GM04503 (cell line): ENCODE measurements at regions not wholly inside any gene's neighbourhood (a gene's known extent, or its start where the extent isn't known, plus 50 kb on each side); places are given as distances from the start of the nearest gene placed in this dataset.

ENCODE experiments used
- DNase-seq: peaks from one replicate; pipeline ENCODE4 v3.0.0-alpha.2; 2012; ENCODE audit warnings: low read depth

DNA sequence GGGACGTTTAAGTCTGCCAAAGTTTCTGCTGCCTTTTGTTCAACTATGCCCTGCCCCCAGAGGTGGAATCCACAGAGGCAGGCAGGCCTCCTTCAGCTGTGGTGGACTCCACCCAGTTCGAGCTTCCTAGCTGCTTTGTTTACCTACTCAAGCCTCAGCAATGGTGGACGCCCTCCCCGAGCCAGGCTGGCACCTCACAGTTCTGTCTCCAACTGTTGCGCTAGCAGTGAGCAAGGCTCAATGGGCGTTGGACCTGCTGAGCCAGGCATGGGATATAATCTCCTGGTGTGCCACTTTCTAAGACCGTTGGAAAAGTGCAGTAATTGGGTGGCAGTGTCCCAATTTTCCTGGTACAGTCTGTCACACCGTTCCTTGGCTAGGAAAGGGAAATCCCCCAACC, 444.7 kb downstream of the FLRT2 start:
- DNase-seq: no peak

DNA sequence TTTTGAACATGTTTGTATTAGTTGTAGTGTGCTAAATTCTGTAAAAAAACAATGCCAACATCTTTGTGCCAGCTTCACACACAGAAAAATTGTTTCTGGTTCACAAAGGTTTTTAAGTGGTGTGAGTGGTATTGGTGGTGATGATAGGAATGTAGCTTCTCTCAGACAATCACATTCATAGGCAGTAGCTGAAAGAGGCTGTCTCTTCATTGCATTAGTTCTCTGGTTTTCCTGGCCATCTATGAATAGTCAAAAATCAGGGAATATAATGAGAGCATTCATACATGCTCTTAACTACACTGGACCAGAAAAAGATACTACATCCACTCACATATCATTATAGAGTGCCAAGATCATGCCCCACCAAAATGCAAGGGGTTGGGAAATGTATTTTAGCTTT, 433.5 kb downstream of the FLRT2 start:
- no peak for DNase-seq

DNA sequence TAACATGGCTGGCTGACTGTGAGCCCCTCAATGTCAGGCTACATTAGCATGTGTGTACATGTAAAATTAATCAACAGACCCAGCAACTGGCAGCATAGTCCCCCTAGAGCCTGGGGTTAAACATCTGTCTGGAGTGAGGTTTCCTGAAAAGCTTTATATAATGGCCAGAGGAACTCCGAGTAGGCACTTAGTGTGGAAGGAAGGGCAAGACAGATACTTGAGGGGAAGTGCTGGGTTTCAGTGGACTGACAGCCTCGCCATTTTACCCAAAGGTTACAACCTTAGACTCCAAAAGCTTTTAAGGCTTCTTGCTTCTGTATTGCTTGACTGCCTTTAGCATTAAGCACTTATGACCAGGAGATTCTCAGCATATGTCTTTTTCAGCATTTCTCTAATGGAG, 430.8 kb downstream of the FLRT2 start:
- DNase-seq: no peak

DNA sequence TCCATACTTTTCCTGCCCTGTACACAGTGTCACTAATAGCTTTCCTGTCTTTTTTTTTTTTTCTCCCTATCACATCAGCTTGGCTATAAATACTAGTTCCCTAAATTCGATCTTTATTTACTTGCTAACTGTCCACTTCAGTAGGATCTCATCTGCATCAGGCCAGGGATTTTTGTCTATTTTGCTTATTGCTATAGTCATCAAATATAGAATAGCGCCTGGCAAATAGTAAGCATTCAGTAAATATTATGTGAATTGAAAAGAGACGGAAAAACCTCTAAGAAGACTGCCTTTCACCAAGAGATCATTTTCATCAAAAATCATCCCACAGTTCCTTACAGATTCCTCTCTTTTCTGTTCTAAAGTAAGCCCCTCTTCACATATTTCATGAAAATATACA, 429.1 kb downstream of the FLRT2 start:
- no peak for DNase-seq

DNA sequence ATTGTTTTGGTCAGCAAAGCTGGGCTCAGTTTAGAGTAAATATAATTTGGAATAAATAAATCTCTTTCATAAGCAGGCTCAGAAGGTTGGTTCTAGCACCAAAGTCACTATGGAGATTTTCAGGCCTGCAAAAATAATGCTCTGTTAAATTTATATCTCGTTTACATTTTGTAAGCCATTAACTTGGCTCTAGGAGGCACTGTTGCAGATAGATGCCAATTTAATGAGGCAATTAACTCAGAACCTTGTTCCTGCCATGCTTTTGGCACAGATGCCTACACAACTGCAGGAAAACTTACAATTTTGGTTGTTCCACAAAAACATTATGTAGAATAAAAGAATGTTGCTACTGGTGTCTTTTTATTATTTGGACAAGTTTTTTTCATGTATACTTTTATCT, 428.1 kb downstream of the FLRT2 start:
- DNase-seq: no peak

DNA sequence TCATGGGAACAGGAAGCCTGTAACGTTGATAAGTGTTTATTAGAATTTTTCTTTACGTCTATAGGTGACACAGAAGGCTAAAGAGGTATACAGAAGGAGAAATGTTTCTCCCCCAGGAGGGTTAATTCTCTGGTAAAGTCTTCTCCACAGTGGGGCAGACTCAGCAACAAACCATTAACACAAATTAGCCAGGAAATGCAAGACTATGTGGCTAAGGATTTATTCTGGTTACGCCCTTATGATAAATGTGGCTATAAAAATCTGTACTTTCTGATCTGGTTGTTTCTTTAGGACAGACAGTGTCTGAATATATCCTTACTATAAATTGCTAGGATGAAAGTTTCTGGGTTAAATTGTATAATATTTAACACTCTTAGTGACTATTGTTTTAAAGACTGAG, 423.3 kb downstream of the FLRT2 start:
- DNase-seq: no peak

DNA sequence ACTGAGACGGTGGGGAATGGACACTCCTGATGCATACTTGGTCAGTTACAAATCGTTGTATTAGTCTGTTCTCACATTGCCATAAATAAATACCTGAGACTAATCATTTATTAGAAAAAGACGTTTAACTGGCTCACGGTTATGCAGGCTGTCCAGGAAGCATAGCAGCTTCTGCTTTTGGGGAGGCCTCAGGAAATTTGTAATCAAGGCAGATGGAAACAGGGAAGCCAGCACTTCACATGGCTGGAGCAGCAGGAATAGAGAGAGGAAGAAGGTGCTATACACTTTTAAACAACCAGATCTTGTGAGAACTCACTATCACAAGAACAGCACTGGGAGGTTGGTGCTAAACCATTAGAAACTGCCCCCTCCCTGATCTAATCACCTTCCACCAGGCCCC, 418.2 kb downstream of the FLRT2 start:
- DNase-seq: no peak

DNA sequence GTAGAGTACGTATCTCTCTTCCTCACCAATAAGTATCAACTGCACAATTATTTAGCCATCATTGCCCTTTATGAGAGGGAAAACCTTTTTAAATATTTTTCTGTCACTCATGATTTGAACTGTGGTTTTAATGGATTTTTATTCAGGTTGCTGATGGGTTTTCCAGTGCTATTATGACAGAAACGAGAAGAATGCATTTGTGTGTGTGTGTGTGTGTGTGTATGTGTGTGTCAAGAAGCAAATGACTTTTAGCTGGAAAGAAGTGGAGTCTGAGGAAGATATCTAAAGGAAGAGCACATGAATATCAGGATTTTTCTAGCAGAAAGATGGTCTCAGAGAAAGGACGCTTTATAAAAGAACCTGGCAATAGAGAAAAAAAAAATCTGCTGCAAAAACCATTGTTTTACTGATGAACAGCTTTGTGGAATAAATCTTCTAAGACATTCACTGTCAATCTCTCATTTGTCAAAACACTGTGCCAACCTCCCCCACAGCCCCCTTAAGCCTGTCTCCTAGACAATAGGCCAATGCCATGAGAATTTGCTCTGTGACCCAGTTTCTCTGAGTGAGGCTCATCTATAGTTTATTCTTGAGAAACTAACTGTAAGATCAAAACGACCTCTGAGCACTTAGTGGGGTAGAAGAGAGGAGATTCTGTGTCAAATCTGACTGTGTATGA, 417.7 kb downstream of the FLRT2 start:
- no peak for DNase-seq

DNA sequence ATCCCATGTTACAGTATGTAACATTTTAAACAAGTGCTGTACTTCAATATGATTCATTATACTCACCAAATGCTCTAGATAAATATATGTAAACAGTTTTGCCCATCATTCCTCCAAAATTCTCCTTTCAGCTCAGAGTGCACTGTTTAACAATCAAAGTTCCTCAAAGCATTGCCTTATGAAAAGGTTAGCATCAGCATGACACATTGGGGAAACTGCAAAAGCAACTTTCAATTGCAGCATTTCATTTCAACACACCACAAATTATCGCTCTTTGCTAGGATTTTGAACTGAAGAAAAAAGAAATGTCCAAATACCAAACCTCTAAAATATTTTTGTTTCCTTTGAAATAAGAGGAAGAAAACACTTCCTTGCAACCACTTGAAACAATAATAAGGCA, 413.2 kb downstream of the FLRT2 start:
- DNase-seq: no peak

DNA sequence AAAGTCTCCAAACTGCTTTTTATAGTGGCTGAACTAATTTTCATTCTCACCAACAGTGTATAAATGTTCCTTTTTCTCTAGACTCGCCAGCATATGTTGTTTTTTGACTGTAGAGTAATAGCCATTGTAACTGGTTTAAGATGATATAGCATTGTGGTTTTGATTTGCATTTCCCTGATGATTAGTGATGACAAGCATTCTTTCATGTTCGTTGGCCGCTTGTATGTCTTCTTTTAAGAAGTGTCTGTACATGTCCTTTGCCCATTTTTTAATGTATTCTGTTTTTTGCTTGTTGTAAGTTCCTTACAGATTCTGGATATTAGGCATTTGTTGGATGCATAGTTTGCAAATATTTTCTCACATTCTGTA, 404.9 kb downstream of the FLRT2 start:
- DNase-seq: no peak

DNA sequence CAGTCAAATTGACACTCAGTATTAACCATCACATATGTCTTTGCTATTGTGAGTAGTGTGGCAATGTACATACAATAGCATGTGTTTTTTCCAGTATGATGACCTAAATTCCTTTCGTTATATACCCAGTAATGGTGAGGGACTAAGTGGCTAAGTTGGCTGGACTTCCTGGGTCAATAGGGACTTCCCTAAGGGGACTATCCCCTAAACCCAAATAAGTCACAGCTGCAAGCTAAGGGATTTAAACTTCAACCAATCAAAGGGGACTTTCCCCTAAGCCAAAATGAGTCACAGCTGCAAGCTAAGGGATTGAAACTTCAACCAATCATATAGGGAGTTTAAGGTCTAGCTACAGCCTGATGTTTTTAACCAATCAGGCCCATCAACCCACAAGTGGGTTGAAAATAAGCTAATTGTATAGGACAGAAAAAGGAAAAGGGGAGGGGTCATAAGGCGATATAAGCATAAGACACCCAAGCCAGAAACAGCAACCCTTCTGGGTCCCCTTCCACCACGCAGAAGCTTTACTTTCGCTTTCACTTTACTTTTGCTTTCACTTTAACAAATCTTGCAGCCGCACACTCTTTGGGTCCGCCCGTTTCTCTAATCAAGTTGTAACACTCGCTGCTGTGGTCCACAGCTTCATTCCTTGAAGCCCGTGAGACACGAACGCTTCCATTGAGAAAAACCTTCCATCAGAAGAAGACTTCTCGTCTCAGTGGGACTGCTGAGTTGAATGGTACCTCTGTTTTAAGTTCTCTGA, 404.4 kb downstream of the FLRT2 start:
- no peak for DNase-seq

DNA sequence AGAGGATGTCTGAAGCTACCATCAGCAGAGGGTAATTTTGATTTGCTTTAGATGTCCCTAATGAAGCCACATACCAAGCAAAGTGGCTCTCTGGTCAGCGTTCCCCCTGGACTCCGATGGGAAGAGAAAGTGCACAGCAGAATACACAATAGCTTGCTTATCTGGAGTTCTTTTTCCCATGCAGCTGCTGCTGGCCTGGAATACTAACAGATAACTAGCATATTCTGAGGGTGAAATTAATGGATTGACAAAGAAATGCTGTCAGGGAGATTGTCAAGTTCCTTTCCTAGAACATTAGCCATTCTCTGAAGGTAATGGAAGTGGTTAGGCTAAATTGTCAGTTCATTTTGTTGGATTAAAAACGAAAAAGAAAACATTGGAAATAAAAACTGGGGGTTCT, 391.3 kb downstream of the FLRT2 start:
- no peak for DNase-seq

DNA sequence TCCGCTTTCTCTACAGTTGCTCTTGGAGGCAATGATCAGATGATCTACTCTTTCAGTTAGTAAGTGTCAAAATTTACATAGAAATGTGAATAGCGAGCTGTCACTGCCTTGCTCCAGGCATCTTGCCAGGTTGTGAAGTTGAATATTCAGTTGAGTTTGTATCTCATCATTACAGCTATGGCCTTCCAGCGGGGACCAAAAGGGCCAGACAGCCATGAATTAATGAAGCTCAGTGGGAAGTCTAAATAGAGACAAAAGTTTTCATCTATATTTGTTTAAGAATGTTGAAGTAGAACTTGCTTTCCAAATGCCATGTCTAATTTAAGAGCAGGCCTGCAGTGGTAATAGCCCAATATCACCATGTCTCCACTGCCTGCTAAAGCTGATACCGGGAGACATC, 387.8 kb downstream of the FLRT2 start:
- no peak for DNase-seq

DNA sequence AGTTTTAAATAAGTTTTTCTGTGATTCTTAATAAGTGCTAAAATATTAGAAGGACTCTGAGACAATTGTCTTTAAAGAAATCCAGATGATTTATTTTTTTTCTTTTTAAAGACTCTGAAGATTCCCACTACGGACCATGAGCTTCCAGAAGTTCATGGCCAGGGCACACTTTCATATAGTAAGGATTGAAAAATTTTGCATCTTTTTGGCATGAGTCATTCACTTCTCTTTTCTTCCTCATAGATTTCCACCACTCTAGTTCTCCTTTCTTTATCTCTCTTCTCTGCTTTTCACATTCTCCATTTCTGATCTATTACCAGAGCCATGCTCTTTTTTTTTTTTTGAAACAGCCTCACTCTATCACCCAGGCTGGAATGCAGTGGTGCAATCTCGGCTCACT, 385.8 kb downstream of the FLRT2 start:
- DNase-seq: no peak

DNA sequence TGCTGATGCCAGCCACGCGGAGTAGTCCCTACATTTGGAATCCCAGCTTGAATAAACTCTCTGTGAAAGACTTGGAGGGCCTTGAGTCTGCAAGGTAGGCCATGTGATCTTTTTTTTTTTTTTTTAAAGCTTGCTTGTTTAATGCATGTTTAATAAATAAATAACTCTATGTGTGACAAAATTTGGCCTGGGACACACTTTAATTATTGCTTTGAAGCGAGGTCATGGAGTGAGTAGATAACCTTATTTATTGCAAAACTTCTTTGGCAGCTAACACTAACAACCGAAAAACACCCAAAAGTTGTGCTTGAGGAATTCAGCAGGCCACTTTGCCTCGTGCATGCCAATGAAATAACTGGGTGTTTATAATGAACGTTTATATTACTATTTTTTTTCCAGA, 382.2 kb downstream of the FLRT2 start:
- no peak for DNase-seq

DNA sequence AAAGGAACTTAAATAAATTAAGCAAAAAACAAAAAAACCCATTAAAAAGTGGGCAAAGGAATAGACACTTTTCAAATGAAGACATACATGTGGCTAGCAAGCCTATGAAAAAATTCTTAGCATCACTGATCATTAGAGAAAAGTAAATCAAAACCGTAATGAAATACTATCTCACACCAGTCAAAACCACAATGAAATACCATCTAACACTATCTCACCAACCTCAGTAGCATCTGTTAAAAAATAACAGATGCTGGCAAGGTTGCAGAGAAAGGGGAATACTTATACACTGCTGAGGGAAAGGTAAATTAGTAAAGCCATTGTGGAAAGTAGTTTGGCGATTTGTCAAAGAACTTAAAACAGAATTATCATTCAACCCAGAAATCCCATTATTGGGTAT, 381.1 kb downstream of the FLRT2 start:
- DNase-seq: no peak

DNA sequence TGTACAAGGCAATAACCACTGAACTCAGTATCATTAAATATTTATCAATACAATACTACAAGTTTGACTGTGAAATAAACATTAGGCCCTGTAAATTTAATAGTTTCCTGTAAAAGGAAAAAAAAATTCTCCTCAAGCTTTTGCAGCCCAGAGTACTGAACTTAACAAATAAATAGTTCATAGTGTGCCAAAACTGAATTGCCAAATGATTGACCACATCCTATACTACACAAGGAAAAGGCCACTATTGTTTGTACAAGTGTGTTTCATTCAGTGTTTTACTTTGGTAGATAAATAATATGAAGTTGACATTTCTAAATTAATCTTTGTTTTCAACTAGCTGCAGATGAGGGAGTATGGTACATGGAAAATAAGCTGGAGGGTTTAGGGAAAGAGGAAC, 379.6 kb downstream of the FLRT2 start:
- DNase-seq: no peak

DNA sequence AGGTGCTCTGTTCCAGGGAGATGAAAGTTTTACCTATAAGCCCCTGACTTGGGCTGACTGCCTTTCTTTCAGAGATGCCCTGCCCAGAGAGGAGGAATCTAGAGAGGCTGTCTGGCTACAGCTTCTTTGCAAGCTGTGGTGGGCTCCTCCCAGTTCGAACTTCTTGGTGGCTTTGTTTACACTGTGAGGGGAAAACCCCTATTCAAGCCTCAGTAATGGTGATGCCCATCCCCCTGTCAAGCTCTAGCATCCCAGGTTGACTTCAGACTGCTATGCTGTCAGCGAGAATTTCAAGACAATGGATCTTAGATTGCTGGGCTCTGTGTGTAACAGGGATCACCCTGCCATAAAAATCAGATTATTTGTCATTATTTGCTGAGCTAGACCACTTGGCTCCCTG, 377.6 kb downstream of the FLRT2 start:
- DNase-seq: no peak

DNA sequence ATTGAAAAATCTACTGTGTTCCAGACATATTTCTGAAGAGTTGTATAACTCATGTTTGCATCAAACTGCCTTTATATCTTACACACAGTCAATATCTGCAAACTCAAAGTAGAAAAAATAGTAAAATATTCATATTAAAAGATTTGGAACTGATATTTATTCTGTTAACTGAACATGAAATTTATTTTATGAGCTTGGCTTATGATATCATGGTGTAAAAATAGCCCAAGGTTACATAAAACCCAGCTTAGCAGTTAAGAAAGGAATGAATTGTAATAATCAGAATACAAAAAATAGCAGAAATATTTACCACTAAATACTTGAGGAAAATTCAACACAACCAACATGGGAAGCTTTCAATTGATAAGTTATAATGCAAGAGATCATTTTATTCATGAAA, 367.9 kb downstream of the FLRT2 start:
- no peak for DNase-seq

DNA sequence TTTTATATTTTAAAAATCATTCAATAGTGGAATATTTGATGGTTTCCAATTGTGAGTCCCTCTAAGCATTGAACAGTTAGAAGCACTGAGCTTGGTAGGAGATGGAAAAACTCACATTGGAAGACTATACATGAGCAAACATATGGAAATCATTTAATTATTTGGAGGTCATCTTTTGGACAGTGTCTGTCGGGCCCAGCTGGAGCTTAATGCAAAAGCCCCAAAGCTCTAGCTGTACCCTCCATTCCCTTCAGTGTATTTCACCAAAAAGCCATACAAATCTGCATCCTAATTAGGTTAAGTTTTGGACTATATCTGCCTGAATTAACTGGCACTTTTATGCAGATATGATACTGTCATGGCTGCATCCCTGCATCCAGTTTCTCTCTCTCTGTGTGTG, 365.7 kb downstream of the FLRT2 start:
- DNase-seq: no peak

DNA sequence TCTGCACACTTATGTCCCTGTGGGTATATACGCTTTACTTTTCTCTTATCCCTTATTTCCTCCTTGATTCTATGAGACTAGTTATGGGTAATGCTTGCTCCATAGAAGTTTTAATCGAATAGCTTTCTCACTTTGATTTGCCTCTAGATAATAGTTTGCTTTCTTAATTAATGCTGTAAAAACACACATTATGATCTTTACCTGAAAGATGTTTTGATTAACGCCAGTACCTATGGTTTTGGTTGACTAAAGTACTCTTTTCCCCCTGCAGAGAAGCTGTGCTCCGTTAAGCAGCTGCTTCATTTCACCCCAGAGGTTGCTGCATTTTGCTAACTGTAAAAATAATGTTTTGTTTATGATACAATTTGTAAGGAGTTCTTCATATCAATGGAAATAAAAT, 362.3 kb downstream of the FLRT2 start:
- DNase-seq: no peak

DNA sequence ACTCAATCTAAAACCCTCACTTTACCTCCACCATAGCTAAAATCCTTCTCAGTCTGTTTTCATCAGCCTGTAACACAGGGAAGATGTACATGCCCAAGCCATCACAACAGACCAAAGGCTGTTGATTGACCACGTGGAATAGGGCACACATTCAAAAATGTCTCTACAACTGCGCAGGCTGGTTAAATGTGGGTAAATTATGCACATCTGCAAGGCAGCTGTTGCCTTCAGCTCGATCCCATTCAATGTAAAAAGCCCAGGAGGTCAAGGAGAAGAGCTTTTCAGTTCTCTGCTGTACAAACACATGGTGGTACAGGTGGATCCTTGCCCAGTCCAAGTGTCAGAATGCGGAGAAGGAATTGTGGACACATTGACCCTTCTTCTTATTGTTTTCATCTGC, 354.0 kb downstream of the FLRT2 start:
- DNase-seq: no peak

DNA sequence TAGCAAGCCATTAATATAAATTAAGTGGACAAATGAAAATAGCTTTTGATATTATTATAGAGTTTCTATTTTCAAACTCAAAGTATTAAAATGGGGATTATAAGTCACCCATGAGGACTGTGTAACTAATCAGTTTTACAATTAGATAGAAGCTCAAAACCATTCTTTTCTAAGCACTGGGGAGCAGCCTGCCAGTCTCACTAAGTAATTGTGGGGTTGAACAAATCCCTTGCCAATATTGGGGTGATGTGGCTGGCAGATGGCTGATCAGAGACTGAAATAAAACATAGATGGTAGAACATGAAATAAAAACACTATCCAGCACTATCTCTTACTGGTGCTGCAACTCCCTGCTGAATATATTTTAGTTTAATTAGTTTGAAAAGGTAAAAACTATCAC, 353.2 kb downstream of the FLRT2 start:
- DNase-seq: no peak

DNA sequence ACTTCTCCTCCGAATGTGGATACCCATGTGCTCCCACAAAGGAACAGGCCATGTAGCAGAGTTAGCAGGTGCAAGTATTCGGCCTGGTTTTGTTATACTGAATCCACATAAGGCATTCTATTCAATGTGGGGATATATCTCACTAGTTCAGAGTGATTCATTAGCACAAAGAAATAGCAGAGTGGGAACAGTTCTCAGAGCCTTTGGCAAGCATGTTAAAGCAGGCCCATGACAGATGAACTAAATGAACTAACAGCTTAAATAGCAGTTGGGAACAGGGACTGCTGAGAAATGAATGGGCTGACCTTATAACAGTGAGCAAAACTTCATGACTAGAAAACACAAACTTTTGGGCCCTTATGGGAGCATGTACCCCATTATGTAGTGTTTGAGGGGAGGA, 352.0 kb downstream of the FLRT2 start:
- no peak for DNase-seq
